SH-SY5Y (cell line): ENCODE measurements at regions not wholly inside any gene's neighbourhood (a gene's known extent, or its start where the extent isn't known, plus 50 kb on each side); places are given as distances from the start of the nearest gene placed in this dataset.

Experiments
- GATA2 ChIP-seq: IDR thresholded peaks from 2 replicates; pipeline ENCODE4 v1.6.1; 2011; ENCODE audit warnings: mild to moderate bottlenecking, low read depth, low read length
- GATA3 ChIP-seq: IDR thresholded peaks from 2 replicates; pipeline ENCODE4 v1.6.1; 2011; ENCODE audit warnings: low read depth, mild to moderate bottlenecking, low read length, moderate library complexity

- no peak for TF ChIP-seq GATA2
- no peak for TF ChIP-seq GATA3
These were observed 295.7 kb upstream of the TRPC7 start for GRCh38 chr5:136661026-136661425.

DNA sequence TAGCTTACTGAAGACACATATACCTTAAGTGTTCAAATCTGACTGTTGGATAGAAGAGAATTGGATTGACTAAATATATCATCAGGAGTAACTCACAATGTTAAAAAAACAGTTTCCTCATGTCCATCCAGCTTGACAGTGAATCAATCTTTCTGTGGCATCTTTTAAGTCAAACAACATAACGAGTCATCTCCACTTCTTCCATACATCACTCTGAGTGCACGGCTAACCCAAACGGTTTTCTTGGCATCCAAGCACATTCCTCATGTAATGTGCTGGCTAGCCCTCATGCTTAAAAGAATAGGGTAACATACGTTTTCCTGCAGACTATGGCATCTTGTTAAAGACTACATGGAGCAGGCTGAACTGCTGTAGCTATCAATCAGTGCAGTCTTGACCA lies 291.5 kb upstream of the TRPC7 start:
- TF ChIP-seq GATA2 = no peak
- TF ChIP-seq GATA3 = no peak

GRCh38 chr5:136655468-136655867 lies 290.1 kb upstream of the TRPC7 start:
- TF ChIP-seq GATA2 = no peak
- TF ChIP-seq GATA3 = no peak

- TF ChIP-seq GATA2 (no peak), GATA3 (no peak)
These were observed 281.6 kb upstream of the TRPC7 start for GRCh38 chr5:136646915-136647314.

GRCh38 chr5:136642976-136643375 lies 277.6 kb upstream of the TRPC7 start:
- TF ChIP-seq GATA2 (no peak), GATA3 (no peak)

DNA sequence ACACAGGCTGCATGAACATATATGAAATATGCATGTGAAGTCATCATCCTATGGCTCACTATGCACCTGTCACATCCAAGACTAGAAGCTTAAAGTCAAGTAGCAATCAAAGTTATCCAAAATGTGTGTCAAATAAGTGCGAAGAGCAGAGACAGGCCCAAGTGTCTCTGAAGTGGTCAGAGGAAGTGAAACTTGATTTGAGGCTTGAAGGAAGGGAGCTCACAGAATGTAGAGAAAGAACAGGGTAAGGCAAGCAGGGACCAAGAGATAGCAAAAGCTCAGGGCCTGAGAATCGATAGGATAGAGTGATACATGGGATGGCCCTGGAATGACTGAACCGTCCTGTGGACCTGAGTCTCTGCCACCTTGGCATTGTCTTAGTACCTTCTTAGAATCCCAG lies 274.3 kb upstream of the TRPC7 start:
- TF ChIP-seq GATA2 (no peak), GATA3 (no peak)

DNA sequence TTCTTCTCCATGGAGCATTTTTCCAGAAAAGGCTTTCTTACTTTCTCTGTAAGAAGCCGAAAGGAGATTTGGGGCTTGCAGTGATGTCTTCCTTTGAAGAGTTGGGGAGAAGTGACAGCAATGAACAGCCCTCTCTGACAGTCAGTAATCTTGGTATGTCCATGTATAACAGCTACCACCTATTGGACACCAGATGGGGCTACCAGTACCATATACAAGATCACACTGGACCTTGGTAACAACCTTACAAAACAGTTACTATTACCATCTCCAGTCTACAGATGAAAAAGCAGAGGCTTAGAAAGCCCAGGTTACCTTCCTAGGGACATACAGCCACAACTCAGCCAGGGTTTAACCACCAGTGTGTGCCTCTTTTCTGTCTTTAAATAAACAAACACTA lies 272.7 kb upstream of the TRPC7 start:
- TF ChIP-seq GATA2 = no peak

GRCh38 chr5:136636001-136636400 lies 270.7 kb upstream of the TRPC7 start:
- TF ChIP-seq GATA2 (no peak), GATA3 (no peak)

GRCh38 chr5:136631186-136631585 lies 265.8 kb upstream of the TRPC7 start:
- TF ChIP-seq GATA2 = no peak
- TF ChIP-seq GATA3 = no peak

GRCh38 chr5:136629125-136629792 lies 263.9 kb upstream of the TRPC7 start:
- TF ChIP-seq GATA3 = no peak
- TF ChIP-seq GATA2 = no peak

GRCh38 chr5:136626531-136626930 lies 261.2 kb upstream of the TRPC7 start:
- TF ChIP-seq GATA2 (no peak), GATA3 (no peak)

DNA sequence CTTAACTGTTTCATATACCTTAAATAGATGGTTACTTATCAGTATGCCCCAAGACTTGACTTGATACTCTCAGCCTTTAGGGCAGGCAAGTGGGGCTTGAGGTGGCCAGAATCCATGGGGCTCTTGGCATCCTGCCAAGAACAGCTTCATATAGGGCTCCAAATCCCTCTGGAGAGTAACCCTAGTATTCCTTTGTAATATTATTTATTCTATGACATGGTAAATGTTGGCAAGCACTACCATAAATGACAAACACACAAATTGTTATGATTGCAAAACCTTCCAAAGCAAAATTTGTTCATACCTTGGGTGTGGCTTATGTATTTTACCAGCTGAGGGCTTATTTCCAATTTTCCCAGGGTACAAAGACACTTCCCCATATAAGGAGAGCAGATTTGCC lies 257.4 kb upstream of the TRPC7 start:
- TF ChIP-seq GATA2 (no peak), GATA3 (no peak)

DNA sequence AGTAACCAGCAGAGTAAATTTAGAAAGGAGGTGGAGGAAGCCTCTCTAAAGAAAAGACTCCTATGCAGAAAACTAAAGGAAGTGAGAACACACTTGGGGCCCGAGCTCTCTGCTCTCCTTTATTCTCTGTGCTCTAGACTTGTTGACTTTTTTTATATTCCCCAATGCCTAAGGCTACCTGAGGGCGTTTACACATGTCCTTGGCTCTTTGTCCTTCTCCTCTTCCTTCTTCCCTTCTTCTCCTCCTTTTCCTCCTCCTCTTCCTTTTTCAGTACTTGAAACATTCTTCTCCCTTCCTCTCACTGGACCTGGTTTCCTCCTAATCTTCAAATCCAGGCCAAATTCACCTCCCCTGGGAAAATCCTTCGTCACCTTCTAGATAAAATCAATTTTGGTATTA lies 256.4 kb upstream of the TRPC7 start:
- TF ChIP-seq GATA2 (no peak), GATA3 (no peak)

DNA sequence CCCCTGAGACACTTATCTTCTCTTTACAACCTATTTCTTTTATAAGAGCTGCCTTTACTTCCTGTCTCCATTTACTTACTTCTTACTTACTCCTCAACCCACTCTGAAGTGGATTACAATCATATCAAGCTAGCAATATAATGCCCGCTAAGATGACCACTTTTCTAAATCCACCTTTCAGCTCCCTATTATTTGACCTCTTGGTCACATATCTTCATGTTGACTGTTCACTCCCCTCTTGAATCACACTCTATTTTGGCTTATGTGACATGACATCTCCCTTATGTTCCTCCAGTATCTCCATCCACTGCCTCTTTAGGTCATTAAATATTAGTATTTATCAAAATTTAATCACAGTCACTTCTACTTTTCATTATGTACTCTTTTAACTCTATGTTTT lies 255.3 kb upstream of the TRPC7 start:
- no peak for TF ChIP-seq GATA2
- TF ChIP-seq GATA3 = no peak

DNA sequence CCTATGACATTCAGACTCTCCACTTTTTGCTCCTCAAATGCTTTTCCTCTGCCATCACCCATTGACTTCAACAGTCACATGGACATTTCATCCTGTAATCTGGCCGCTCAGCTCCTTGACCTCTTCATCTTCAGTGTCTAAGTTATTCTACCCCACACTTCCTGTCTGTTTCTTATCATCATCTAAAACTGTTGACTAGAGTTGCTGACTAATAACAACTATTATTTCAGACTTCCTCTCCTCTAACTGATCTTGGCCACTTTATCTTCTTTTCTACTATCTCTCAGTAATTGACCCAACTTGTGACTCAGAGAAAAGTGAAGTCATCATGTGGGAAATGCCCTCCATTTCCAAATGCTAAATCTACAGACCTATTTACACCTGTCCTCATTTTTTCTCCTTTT lies 254.7 kb upstream of the TRPC7 start:
- TF ChIP-seq GATA2 = no peak
- TF ChIP-seq GATA3 = no peak

DNA sequence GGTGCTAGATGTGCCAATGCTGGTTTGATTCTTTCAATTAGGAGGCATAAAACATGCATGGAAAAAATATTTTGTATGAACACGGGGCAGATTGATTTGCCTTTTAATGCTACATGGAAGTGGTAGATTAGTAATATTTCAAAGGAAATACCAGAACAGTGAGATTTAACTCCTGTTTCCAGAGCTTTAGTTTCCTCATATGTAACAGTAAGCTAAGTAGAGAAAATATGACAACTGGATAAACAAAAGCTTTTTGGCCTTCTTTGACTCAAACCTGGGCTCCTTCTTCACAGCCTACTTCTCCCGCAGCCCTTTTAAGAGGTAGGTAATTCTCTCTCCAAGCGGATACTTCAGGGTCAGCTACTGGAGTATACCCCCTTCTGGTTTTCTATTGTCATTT lies 254.2 kb upstream of the TRPC7 start:
- TF ChIP-seq GATA2 (no peak), GATA3 (no peak)
